A673 (cell line): ENCODE measurements at regions not wholly inside any gene's neighbourhood (a gene's known extent, or its start where the extent isn't known, plus 50 kb on each side); places are given as distances from the start of the nearest gene placed in this dataset.

Source experiments
- BruUV-seq: library from RNA; stranded (reverse); fragments of 400-500 nt; replicated peaks from 2 replicates; lab custom pipeline; 2021; lab: Mats Ljungman, UMichigan
- CTCF ChIA-PET: fragments of 300-600 bp; sonication (Branson Sonifier 250); formaldehyde crosslinking; loops from one replicate; lab custom pipeline; 2022; ENCODE audit warnings: antibody characterized with exemption; lab: Charles Lee
- POLR2A ChIA-PET: fragments of 300-600 bp; sonication (Branson Sonifier 250); formaldehyde crosslinking; loops from one replicate; lab custom pipeline; 2022; ENCODE audit warnings: antibody characterized with exemption; ENCODE audit not compliant: low non-redundant PET; lab: Charles Lee
- DNase-seq: peaks from one replicate; pipeline ENCODE4 v3.0.0-alpha.2; 2015; ENCODE audit warnings: low spot score
- H3K27ac ChIP-seq: fragments of 200-600 bp; sonication (generic); 2 replicates; pipeline ENCODE4 v1.5.1; 2016; ENCODE audit warnings: mixed run types, low read depth, mild to moderate bottlenecking, mixed read lengths, antibody characterized with exemption, low read length; ENCODE audit not compliant: poor library complexity, severe bottlenecking
- H3K27me3 ChIP-seq: fragments of 200-600 bp; sonication (generic); replicated peaks from 2 replicates; pipeline ENCODE4 v1.6.1; 2017; ENCODE audit warnings: mixed run types, low read depth, mild to moderate bottlenecking, mixed read lengths, antibody characterized with exemption, low read length; ENCODE audit not compliant: insufficient read depth, poor library complexity
- H3K36me3 ChIP-seq: fragments of 200-600 bp; sonication (generic); 2 replicates; pipeline ENCODE4 v1.6.1; 2016; ENCODE audit warnings: mixed run types, mild to moderate bottlenecking, mixed read lengths, antibody characterized with exemption, low read length; ENCODE audit not compliant: insufficient read depth, poor library complexity, severe bottlenecking
- H3K4me1 ChIP-seq: fragments of 200-600 bp; sonication (generic); 2 replicates; pipeline ENCODE4 v1.6.1; 2017; ENCODE audit warnings: mixed run types, mild to moderate bottlenecking, mixed read lengths, antibody characterized with exemption, low read length; ENCODE audit not compliant: insufficient read depth, poor library complexity, severe bottlenecking
- H3K4me3 ChIP-seq: fragments of 200-600 bp; sonication (generic); 2 replicates; pipeline ENCODE4 v1.5.1; 2016; ENCODE audit warnings: low read depth, mixed run types, mild to moderate bottlenecking, mixed read lengths, low read length; ENCODE audit not compliant: poor library complexity, severe bottlenecking
- H3K9me3 ChIP-seq: fragments of 200-600 bp; sonication (generic); 2 replicates; pipeline ENCODE4 v1.6.1; 2016; ENCODE audit warnings: mixed run types, low read depth, mild to moderate bottlenecking, mixed read lengths, antibody characterized with exemption, low read length; ENCODE audit not compliant: poor library complexity, severe bottlenecking
- EZH2 ChIP-seq: fragments of 200-600 bp; sonication (generic); IDR thresholded peaks from 2 replicates; pipeline ENCODE4 v1.6.1; 2017; ENCODE audit warnings: borderline replicate concordance, low read depth, mild to moderate bottlenecking, mixed read lengths, antibody characterized with exemption, low read length; ENCODE audit not compliant: poor library complexity, severe bottlenecking
- intact Hi-C: fragments of 100-400 bp; cut with micrococcal nuclease; formaldehyde crosslinking; loops from one replicate; pipeline ENCODE4 v1.10.0; 2022; ENCODE audit not compliant: unreplicated experiment
- TF ChIP-seq, protein P1 (sequence below): fragments of 300-800, 200-600 bp; sonication (generic); conservative IDR thresholded peaks from 2 replicates; pipeline ENCODE4 v1.5.1; 2017; ENCODE audit warnings: low read depth, mild to moderate bottlenecking, antibody characterized with exemption, low read length, moderate library complexity, mixed read lengths

DNA sequence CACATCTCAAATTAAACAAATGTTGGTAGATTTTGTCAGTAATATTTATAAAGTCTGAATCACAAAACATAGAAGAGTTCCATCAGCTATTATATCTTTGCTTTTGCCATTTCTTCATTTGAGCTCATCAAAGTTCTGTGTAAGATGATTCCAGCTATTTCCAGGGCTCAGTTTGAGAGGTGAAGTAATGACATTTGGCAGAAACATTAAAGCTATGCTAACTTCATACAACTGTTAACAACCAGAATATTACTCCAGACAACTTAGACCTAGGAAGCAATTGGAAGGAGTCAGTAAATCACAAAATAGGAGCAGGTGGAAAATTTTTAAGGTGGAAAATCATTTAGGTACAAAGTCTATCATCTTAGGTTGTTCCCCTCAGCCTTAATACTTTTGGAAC is 76.2 kb upstream of the CSNK1A1L start:
- intact Hi-C loops, result no loop called here
- H3K36me3 ChIP-seq, result no peaks in the 10 kb centered on the region
- peaks cover 7% of the 10 kb centered on the region for H3K9me3 ChIP-seq
- DNase-seq, result no peak
- ChIA-PET POLR2A (no interaction called here), CTCF (no interaction called here)
- TF ChIP-seq EZH2, result no peak
- TF ChIP-seq, protein P1, sequence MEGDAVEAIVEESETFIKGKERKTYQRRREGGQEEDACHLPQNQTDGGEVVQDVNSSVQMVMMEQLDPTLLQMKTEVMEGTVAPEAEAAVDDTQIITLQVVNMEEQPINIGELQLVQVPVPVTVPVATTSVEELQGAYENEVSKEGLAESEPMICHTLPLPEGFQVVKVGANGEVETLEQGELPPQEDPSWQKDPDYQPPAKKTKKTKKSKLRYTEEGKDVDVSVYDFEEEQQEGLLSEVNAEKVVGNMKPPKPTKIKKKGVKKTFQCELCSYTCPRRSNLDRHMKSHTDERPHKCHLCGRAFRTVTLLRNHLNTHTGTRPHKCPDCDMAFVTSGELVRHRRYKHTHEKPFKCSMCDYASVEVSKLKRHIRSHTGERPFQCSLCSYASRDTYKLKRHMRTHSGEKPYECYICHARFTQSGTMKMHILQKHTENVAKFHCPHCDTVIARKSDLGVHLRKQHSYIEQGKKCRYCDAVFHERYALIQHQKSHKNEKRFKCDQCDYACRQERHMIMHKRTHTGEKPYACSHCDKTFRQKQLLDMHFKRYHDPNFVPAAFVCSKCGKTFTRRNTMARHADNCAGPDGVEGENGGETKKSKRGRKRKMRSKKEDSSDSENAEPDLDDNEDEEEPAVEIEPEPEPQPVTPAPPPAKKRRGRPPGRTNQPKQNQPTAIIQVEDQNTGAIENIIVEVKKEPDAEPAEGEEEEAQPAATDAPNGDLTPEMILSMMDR, result no peak
- no peak overlapping the region for H3K4me3 ChIP-seq
- no peak overlapping the region for H3K27ac ChIP-seq
- H3K4me1 ChIP-seq, result peaks cover 7% of the 10 kb centered on the region
- no TSS peak for BruUV-seq
- no peaks in the 10 kb centered on the region for H3K27me3 ChIP-seq

DNA sequence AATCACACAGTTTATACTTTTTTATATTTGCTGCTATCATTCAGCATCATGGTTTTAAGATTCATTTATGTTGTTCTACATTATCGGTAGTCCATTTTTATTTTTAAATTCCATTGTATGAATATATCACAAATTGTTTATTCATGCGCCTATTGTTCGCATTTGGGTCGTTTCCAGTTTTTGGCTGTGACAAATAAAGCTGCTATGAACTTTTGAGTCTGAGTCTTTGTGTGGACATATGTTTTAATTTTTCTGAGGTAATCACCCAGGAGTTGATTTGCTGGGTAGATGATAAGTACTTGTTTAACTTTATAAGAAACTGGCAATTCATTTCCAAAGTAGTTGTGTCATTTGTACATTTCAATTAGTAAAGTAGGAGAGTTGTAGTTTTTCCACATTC is 74.2 kb upstream of the CSNK1A1L start:
- CTCF ChIA-PET, result no interaction called here
- DNase-seq, result no peak
- no TSS peak for BruUV-seq

DNA sequence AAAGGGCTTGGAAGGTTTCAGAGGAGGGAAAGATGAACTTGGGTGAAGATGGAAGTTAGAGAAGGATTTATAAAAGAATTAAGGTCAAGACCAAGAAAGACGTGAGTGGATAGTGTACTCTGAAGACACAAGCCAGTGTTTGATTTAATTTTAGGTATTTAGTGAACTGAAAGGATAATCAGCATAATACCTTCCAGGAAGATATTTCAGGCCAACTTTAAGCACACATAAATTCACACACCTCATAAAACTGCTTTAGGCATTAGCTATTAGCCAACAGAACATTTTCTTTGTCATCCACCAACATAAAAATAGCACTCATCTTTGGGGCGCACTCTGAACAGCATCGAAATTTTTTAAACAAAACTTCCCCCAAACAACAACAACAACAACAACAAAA is 71.7 kb upstream of the CSNK1A1L start:
- no TSS peak for BruUV-seq

More for the DNA sequence above, 74.2 kb upstream of the CSNK1A1L start:
- intact Hi-C loops, result no loop called here
- TF ChIP-seq, protein P1, result no peak
- Histone ChIP-seq H3K4me1 (peaks cover 20% of the 10 kb centered on the region), H3K27ac (no peak overlapping the region), H3K9me3 (no peaks in the 10 kb centered on the region), H3K36me3 (no peaks in the 10 kb centered on the region), H3K4me3 (no peak overlapping the region), H3K27me3 (no peaks in the 10 kb centered on the region)
- POLR2A ChIA-PET, result interaction anchor here (0.6 kb wide), 1 partner anchor 587 kb away, joined by 4 read pairs; no protein-coding TSS in a partner anchor

More for the DNA sequence above, 71.7 kb upstream of the CSNK1A1L start:
- H3K27ac ChIP-seq, result no peak overlapping the region
- no peaks in the 10 kb centered on the region for H3K27me3 ChIP-seq
- no peaks in the 10 kb centered on the region for H3K36me3 ChIP-seq
- no peak for DNase-seq
- intact Hi-C loops, result no loop called here
- H3K4me3 ChIP-seq, result no peak overlapping the region
- H3K9me3 ChIP-seq, result no peaks in the 10 kb centered on the region
- TF ChIP-seq, protein P1, result no peak
- no peak for TF ChIP-seq EZH2
- ChIA-PET CTCF (no interaction called here), POLR2A (interaction anchor here (0.7 kb wide), 1 partner anchor 210 kb away, joined by 3 read pairs; no protein-coding TSS in a partner anchor)
- H3K4me1 ChIP-seq, result peaks cover 28% of the 10 kb centered on the region
